IgD-negative memory B cell (primary cell): ENCODE measurements at regions not wholly inside any gene's neighbourhood (a gene's known extent, or its start where the extent isn't known, plus 50 kb on each side); places are given as distances from the start of the nearest gene placed in this dataset.
A peak's percentile ranks its signal among the peaks of the same experiment; 100 is the strongest.

Experiments used
- H3K27ac Mint-ChIP-seq, 3 donors: one replicate each; pipeline ENCODE4 v1.8.0; 2020 to 2022; ENCODE audit warnings: mild to moderate bottlenecking in 3 of 3, mixed read lengths in 3 of 3, moderate library complexity in 1 of 3
- H3K27me3 Mint-ChIP-seq: one replicate; pipeline ENCODE4 v1.8.0; 2021; ENCODE audit warnings: mixed read lengths
- H3K36me3 Mint-ChIP-seq: one replicate; pipeline ENCODE4 v1.8.0; 2020; ENCODE audit warnings: mild to moderate bottlenecking, mixed read lengths
- H3K4me1 Mint-ChIP-seq, 3 donors: one replicate each; pipeline ENCODE4 v1.8.0; 2020 to 2022; ENCODE audit warnings: mixed read lengths in 3 of 3, mild to moderate bottlenecking in 1 of 3
- H3K4me3 Mint-ChIP-seq, 4 donors: one replicate each; pipeline ENCODE4 v1.8.0; 2020 to 2022; ENCODE audit warnings: mild to moderate bottlenecking in 4 of 4, mixed read lengths in 4 of 4, moderate library complexity in 3 of 4
- H3K9me3 Mint-ChIP-seq, 3 donors: one replicate each; pipeline ENCODE4 v1.8.0; 2020 to 2021; ENCODE audit warnings: mixed read lengths in 3 of 3, mild to moderate bottlenecking in 1 of 3

DNA sequence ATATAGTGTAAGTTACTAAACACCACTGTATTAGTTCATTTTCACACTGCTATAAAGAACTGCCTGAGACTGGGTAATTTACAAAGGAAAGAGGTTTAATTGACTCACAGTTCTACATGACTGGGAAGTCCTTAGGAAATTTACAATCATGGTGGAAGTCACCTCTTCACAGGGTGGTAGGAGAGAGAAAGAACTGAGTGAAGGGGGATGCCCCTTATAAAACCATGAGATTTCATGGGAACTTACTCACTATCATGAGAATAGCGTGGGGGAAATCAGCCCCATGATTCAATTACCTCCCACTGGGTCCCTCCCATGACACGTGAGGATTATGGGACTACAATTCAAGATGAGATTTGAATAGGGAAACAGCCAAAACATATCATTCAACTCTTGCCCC is 618.0 kb downstream of the NYAP2 start:
- no peaks in the 10 kb centered on the region for H3K36me3 Mint-ChIP-seq
- H3K27me3 Mint-ChIP-seq, result no peaks in the 10 kb centered on the region
- peaks cover 0 to 3% (median 2%) of the 10 kb centered on the region in 3 donors for H3K9me3 Mint-ChIP-seq
- no peaks in the 10 kb centered on the region for H3K4me1 Mint-ChIP-seq
- H3K4me3 Mint-ChIP-seq, result no peak overlapping the region
- H3K27ac Mint-ChIP-seq, result no peak overlapping the region

GRCh38 chr2:226017107-226017506 is 617.6 kb downstream of the NYAP2 start:
- Mint-ChIP-seq H3K4me1 (no peaks in the 10 kb centered on the region), H3K9me3 (peaks cover 0 to 3% (median 2%) of the 10 kb centered on the region in 3 donors), H3K27me3 (no peaks in the 10 kb centered on the region), H3K36me3 (no peaks in the 10 kb centered on the region), H3K4me3 (no peak overlapping the region), H3K27ac (no peak overlapping the region)

- no peaks in the 10 kb centered on the region for H3K36me3 Mint-ChIP-seq
- no peak overlapping the region for H3K4me3 Mint-ChIP-seq
- H3K27ac Mint-ChIP-seq, result no peak overlapping the region
- no peaks in the 10 kb centered on the region for H3K9me3 Mint-ChIP-seq
- H3K27me3 Mint-ChIP-seq, result peaks cover 4% of the 10 kb centered on the region
- peaks cover 0 to 5% (median 0%) of the 10 kb centered on the region in 3 donors for H3K4me1 Mint-ChIP-seq
Observed at GRCh38 chr2:226011716-226012450, 612.4 kb downstream of the NYAP2 start.

GRCh38 chr2:226002438-226002837 is 602.9 kb downstream of the NYAP2 start:
- Mint-ChIP-seq H3K9me3 (peaks cover 0 to 1% (median 0%) of the 10 kb centered on the region in 3 donors), H3K4me3 (no peak overlapping the region), H3K27ac (no peak overlapping the region), H3K4me1 (no peaks in the 10 kb centered on the region), H3K27me3 (no peaks in the 10 kb centered on the region), H3K36me3 (no peaks in the 10 kb centered on the region)

DNA sequence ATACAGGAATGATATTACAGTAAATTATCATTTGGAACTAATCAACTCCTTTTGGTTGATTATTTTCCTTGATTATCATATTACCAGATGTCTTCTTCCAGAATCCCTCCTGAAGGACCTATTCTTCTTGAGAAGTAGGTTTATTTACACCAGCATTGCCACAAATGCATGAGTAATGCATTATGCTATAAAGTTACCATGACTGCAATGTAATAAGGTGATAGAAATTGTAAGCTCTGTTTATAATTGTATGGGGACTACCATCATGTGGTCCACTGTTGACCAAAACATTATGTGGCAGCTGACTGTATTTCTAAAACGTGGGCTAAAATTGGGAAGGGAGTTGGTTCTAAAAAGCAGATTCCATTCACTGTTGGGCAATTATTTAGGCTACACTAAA is 602.2 kb downstream of the NYAP2 start:
- Mint-ChIP-seq H3K36me3 (no peaks in the 10 kb centered on the region), H3K9me3 (peaks cover 0 to 1% (median 0%) of the 10 kb centered on the region in 3 donors), H3K4me1 (no peaks in the 10 kb centered on the region), H3K27me3 (no peaks in the 10 kb centered on the region), H3K4me3 (no peak overlapping the region), H3K27ac (no peak overlapping the region)

GRCh38 chr2:225999692-226000091 is 600.2 kb downstream of the NYAP2 start:
- no peak overlapping the region for H3K4me3 Mint-ChIP-seq
- no peaks in the 10 kb centered on the region for H3K36me3 Mint-ChIP-seq
- H3K4me1 Mint-ChIP-seq, result no peaks in the 10 kb centered on the region
- no peak overlapping the region for H3K27ac Mint-ChIP-seq
- no peaks in the 10 kb centered on the region for H3K27me3 Mint-ChIP-seq
- H3K9me3 Mint-ChIP-seq, result peaks cover 0 to under 1% (median 0%) of the 10 kb centered on the region in 3 donors

- no peaks in the 10 kb centered on the region for H3K9me3 Mint-ChIP-seq
- no peak overlapping the region for H3K27ac Mint-ChIP-seq
- H3K4me1 Mint-ChIP-seq, result no peaks in the 10 kb centered on the region
- no peaks in the 10 kb centered on the region for H3K36me3 Mint-ChIP-seq
- no peaks in the 10 kb centered on the region for H3K27me3 Mint-ChIP-seq
- no peak overlapping the region for H3K4me3 Mint-ChIP-seq
Observed at GRCh38 chr2:225998653-225999052, 599.1 kb downstream of the NYAP2 start.

DNA sequence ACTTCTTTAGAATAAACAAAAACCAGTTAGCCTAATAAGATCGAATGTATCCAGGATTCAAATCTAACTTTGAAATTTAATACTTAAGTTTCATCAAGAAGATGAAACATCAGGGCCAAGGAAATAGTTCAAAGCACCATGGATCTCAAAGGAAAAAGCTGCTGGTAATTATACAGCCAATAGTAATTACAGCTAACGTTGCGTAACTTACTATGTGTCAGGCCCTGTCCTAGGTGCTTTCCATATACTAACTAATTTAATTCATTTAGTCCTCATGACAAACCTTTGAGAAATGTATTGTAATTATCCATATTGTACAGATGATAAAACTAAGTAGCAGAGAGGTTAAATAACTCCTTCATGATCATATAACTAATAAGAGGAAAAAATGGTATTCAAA is 598.6 kb downstream of the NYAP2 start:
- Mint-ChIP-seq H3K36me3 (no peaks in the 10 kb centered on the region), H3K4me3 (no peak overlapping the region), H3K27me3 (no peaks in the 10 kb centered on the region), H3K27ac (no peak overlapping the region), H3K4me1 (no peaks in the 10 kb centered on the region), H3K9me3 (no peaks in the 10 kb centered on the region)

- Mint-ChIP-seq H3K4me3 (no peak overlapping the region), H3K27ac (no peak overlapping the region), H3K27me3 (no peaks in the 10 kb centered on the region), H3K4me1 (no peaks in the 10 kb centered on the region), H3K9me3 (no peaks in the 10 kb centered on the region), H3K36me3 (no peaks in the 10 kb centered on the region)
Observed at GRCh38 chr2:225996462-225996828, 596.9 kb downstream of the NYAP2 start.

DNA sequence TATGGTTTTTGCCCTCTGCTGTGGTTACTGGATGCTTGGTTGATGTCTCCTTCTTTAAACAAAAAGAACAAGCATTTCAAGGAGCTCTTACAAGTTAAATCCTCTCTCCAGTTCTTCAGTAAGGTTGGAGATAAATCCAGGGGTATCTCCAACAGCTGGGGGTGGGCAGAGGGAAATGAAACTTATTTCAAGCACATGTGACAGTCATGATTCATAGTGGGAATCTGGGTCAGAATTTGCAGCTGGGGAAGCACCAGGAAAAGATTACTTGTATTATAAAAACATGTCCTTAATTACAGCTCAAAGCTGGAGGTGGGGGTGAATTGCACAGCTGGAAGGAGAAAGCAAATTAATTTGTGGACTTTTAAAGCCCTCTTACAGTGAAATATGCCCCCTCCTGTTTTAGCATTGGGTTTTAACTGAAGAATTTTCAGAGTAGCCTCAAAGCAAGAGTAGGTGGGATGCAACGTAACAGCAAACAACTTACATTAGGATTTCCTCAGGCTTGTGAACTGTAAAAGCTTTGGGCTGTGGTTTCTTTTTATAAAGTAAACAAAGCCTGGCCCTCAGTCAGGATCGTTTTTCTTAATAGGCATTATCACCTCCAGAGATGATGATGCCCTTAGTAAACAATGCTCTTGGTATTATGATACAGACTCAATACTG is 596.4 kb downstream of the NYAP2 start:
- H3K4me1 Mint-ChIP-seq, result no peaks in the 10 kb centered on the region
- no peaks in the 10 kb centered on the region for H3K9me3 Mint-ChIP-seq
- no peaks in the 10 kb centered on the region for H3K36me3 Mint-ChIP-seq
- H3K4me3 Mint-ChIP-seq, result no peak overlapping the region
- H3K27me3 Mint-ChIP-seq, result no peaks in the 10 kb centered on the region
- no peak overlapping the region for H3K27ac Mint-ChIP-seq

DNA sequence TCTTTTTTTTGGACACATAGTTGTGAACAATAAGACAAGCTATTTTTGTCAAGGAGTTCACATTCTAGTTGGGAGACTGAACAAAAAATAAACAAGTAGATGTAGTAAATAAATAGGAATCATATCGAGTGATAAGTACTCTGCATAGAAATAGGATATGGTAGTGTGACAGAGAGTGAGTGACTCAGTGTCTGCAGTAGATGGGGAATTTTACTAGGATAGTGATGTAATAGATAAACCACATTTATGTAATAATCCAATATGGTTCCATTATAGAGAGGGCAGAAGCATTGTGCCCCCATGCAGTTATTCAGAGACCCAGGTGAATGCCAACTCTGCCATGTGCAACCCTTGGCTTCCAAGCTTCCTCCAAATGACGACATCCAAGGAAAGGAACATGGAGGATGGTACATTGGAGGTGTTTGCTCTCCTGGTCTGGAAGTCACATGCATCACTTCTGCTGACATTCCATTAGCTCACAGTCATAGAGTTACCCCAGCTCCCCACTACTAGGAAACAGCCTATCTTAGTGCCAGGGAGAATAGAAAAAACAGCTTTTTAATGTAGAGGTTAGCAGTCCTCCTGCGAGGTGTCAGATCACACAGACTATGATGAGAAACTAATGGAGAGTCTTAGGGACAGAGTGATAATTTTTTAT is 595.4 kb downstream of the NYAP2 start:
- Mint-ChIP-seq H3K4me3 (no peak overlapping the region), H3K4me1 (no peaks in the 10 kb centered on the region), H3K27me3 (no peaks in the 10 kb centered on the region), H3K9me3 (no peaks in the 10 kb centered on the region), H3K36me3 (no peaks in the 10 kb centered on the region), H3K27ac (no peak overlapping the region)

DNA sequence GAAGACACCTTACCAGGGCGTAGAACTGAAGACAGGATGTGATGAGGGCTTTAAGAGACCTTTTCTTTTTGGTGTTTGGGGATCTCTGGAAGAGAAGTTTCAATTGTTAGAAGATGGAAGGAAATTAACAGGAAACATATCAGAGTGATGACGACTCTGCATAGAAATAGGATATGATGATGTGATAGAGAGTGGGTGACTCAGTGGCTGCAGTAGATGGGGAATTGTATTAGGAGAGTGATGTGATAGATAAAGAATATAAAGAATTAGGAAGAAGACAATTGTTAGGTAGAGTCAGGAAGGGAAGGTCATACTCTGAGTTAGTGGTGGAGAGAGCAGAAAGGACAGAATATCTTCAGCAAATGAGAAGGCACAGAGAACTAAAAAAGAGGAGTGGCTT is 593.9 kb downstream of the NYAP2 start:
- no peak overlapping the region for H3K4me3 Mint-ChIP-seq
- no peaks in the 10 kb centered on the region for H3K27me3 Mint-ChIP-seq
- no peak overlapping the region for H3K27ac Mint-ChIP-seq
- no peaks in the 10 kb centered on the region for H3K4me1 Mint-ChIP-seq
- no peaks in the 10 kb centered on the region for H3K36me3 Mint-ChIP-seq
- no peaks in the 10 kb centered on the region for H3K9me3 Mint-ChIP-seq

DNA sequence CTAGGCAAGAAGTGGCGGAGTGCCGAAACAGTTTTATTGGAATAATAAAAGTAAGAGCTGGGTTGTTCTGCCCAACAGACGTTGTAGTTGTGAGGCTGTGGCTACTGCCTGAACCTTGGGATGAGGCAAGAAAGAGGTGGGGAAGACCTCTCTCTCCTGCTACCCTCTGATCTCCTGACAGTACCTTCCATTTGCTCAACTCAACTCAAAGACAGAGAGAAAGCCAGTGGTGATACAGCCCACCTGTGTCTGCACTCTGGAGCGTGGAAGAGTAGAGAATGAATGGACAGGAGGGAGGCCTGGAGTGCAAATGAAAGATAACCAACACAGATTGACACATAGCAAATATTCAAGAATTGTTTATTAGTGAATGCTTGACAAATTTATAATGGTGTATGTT is 590.3 kb downstream of the NYAP2 start:
- Mint-ChIP-seq H3K36me3 (no peaks in the 10 kb centered on the region), H3K4me3 (no peak overlapping the region)

DNA sequence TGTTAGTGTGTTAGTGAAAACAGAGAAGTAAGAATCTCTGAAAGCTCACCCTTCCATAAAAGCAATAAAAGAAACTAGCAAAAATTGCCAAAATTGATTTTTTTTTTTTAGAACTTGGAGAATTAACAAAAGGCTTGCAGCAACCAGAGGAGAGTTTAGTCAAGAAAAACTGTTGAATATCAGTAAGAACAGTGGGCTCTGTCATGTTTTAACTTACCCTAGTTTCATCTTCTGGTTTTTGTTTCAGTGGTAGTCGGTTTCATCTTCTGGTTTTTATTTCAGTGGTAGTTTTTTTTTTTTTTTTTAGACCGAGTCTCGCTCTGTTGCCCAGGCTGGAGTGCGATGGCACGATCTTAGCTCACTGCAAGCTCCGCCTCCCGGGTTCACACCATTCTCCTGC is 580.9 kb downstream of the NYAP2 start:
- Mint-ChIP-seq H3K27me3 (peaks cover 3% of the 10 kb centered on the region), H3K4me1 (no peaks in the 10 kb centered on the region), H3K4me3 (no peak overlapping the region), H3K9me3 (peaks cover 0 to 3% (median 0%) of the 10 kb centered on the region in 3 donors), H3K27ac (no peak overlapping the region), H3K36me3 (no peaks in the 10 kb centered on the region)

More for the DNA sequence above, 590.3 kb downstream of the NYAP2 start:
- Mint-ChIP-seq H3K9me3 (no peaks in the 10 kb centered on the region), H3K4me1 (no peaks in the 10 kb centered on the region), H3K27me3 (no peaks in the 10 kb centered on the region), H3K27ac (no peak overlapping the region)

GRCh38 chr2:225971433-225971832 is 571.9 kb downstream of the NYAP2 start:
- peaks cover 2% of the 10 kb centered on the region for H3K36me3 Mint-ChIP-seq
- no peak overlapping the region for H3K4me3 Mint-ChIP-seq
- peaks cover 3 to 8% (median 5%) of the 10 kb centered on the region in 3 donors for H3K9me3 Mint-ChIP-seq
- no peaks in the 10 kb centered on the region for H3K4me1 Mint-ChIP-seq
- H3K27me3 Mint-ChIP-seq, result no peaks in the 10 kb centered on the region
- H3K27ac Mint-ChIP-seq, result peak overlapping the region in 1 of 3 donors; percentile 11

DNA sequence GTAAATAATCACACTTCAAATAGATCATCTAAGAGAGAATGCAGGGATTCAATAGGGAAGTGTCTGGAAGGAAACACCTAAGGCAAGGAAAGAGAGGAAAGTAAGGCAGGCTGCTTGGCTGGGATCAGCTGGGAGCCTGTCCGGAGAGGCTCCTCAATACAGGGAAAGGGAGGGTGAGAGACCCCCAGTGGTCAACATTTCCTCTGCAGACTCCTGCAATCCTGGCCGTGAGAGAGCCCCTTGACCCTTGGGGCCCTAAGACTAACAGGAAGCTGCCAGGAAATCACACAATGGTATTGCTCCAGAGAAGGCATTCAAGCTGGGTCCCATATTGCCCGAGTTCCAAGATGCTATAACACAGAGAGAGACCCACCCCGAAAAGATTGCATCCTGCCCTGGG is 549.4 kb downstream of the NYAP2 start:
- Mint-ChIP-seq H3K27ac (no peak overlapping the region), H3K27me3 (no peaks in the 10 kb centered on the region), H3K4me1 (no peaks in the 10 kb centered on the region), H3K4me3 (no peak overlapping the region), H3K36me3 (no peaks in the 10 kb centered on the region), H3K9me3 (peaks cover 1 to 21% (median 15%) of the 10 kb centered on the region in 3 donors)
